Ishikawa (cell line): ENCODE measurements at regions not wholly inside any gene's neighbourhood (a gene's known extent, or its start where the extent isn't known, plus 50 kb on each side); places are given as distances from the start of the nearest gene placed in this dataset.

ENCODE experiments used
- CEBPB ChIP-seq: IDR thresholded peaks from 2 replicates; pipeline ENCODE4 v1.6.1; 2012
- CREB1 ChIP-seq: IDR thresholded peaks from 2 replicates; pipeline ENCODE4 v1.6.1; 2012; ENCODE audit warnings: low read depth
- EGR1 ChIP-seq: IDR thresholded peaks from 2 replicates; pipeline ENCODE4 v1.6.1; 2012
- EP300 ChIP-seq: IDR thresholded peaks from 2 replicates; pipeline ENCODE4 v1.6.1; 2012; ENCODE audit warnings: borderline replicate concordance
- FOXM1 ChIP-seq: IDR thresholded peaks from 2 replicates; pipeline ENCODE4 v1.6.1; 2012; ENCODE audit warnings: low read depth, borderline replicate concordance
- NFIC ChIP-seq: IDR thresholded peaks from 2 replicates; pipeline ENCODE4 v1.6.1; 2012
- RAD21 ChIP-seq: IDR thresholded peaks from 2 replicates; pipeline ENCODE4 v1.6.1; 2012; ENCODE audit warnings: low read depth
- TAF1 ChIP-seq: IDR thresholded peaks from 2 replicates; pipeline ENCODE4 v1.6.1; 2012; ENCODE audit warnings: low read depth, mild to moderate bottlenecking
- TCF12 ChIP-seq: IDR thresholded peaks from 2 replicates; pipeline ENCODE4 v1.6.1; 2012; ENCODE audit warnings: low read depth
- TEAD4 ChIP-seq: IDR thresholded peaks from 2 replicates; pipeline ENCODE4 v1.6.1; 2012
- YY1 ChIP-seq: IDR thresholded peaks from 2 replicates; pipeline ENCODE4 v1.6.1; 2012; ENCODE audit warnings: low read depth
- ZBTB7A ChIP-seq: IDR thresholded peaks from 2 replicates; pipeline ENCODE4 v1.6.1; 2012; ENCODE audit warnings: low read depth
- TF ChIP-seq, protein P1 (sequence below): IDR thresholded peaks from 2 replicates; pipeline ENCODE4 v1.6.1; 2012
- TF ChIP-seq, protein P2 (sequence below): IDR thresholded peaks from 2 replicates; pipeline ENCODE4 v1.6.1; 2012
- TF ChIP-seq, protein P3 (sequence below): IDR thresholded peaks from 2 replicates; pipeline ENCODE4 v1.6.1; 2012; ENCODE audit warnings: low read depth, mild to moderate bottlenecking

DNA sequence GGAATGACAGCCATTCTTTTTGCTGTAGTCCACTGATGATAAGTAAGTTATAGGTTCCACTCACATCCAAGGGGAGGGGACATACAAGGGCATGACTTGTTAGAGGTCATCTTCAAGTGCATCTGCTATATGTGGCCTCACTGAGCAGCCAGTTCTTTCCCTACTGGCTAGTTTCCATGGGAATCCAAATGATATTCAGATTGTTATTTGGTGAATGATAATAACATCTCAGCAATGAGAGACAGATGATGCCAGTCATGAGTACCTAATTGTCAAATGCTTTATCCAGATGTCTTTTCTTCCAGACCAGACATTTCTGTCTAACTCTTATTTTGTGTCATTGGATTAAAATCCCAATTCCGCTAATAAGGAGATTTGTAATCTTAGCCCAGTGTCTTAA lies 460.4 kb upstream of the BOD1L1 start:
- TF ChIP-seq FOXM1 = no peak
- TF ChIP-seq TCF12 = no peak
- TF ChIP-seq, protein P1, sequence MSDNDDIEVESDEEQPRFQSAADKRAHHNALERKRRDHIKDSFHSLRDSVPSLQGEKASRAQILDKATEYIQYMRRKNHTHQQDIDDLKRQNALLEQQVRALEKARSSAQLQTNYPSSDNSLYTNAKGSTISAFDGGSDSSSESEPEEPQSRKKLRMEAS = no peak
- no peak for TF ChIP-seq NFIC
- TF ChIP-seq, protein P2, sequence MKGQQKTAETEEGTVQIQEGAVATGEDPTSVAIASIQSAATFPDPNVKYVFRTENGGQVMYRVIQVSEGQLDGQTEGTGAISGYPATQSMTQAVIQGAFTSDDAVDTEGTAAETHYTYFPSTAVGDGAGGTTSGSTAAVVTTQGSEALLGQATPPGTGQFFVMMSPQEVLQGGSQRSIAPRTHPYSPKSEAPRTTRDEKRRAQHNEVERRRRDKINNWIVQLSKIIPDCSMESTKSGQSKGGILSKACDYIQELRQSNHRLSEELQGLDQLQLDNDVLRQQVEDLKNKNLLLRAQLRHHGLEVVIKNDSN = no peak
- TF ChIP-seq ZBTB7A = no peak
- no peak for TF ChIP-seq YY1
- TF ChIP-seq, protein P3, sequence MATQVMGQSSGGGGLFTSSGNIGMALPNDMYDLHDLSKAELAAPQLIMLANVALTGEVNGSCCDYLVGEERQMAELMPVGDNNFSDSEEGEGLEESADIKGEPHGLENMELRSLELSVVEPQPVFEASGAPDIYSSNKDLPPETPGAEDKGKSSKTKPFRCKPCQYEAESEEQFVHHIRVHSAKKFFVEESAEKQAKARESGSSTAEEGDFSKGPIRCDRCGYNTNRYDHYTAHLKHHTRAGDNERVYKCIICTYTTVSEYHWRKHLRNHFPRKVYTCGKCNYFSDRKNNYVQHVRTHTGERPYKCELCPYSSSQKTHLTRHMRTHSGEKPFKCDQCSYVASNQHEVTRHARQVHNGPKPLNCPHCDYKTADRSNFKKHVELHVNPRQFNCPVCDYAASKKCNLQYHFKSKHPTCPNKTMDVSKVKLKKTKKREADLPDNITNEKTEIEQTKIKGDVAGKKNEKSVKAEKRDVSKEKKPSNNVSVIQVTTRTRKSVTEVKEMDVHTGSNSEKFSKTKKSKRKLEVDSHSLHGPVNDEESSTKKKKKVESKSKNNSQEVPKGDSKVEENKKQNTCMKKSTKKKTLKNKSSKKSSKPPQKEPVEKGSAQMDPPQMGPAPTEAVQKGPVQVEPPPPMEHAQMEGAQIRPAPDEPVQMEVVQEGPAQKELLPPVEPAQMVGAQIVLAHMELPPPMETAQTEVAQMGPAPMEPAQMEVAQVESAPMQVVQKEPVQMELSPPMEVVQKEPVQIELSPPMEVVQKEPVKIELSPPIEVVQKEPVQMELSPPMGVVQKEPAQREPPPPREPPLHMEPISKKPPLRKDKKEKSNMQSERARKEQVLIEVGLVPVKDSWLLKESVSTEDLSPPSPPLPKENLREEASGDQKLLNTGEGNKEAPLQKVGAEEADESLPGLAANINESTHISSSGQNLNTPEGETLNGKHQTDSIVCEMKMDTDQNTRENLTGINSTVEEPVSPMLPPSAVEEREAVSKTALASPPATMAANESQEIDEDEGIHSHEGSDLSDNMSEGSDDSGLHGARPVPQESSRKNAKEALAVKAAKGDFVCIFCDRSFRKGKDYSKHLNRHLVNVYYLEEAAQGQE = no peak

DNA sequence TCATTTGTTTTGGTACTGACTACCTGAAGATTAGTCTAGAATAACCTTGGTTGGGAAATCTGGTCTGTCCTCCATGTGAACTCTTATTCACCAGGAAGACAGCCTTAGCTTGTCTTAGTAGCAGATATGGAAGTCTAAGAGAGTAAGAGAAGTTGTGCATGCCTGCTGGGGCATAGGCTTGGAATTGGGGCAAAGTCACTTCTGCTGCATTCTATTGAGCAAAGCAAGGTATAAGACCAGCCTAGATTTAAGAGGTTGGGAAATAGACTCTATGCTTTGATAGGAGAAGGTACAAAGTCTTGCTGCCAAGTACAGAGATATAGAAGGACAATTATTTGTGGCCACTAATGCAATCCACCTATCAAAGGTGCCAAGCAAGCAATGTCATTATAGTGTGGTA lies 464.0 kb upstream of the BOD1L1 start:
- TF ChIP-seq ZBTB7A (no peak), TCF12 (no peak), EP300 (no peak), TAF1 (no peak), YY1 (no peak), FOXM1 (no peak), CREB1 (no peak), NFIC (no peak), TEAD4 (no peak), CEBPB (no peak), EGR1 (no peak), RAD21 (no peak)
- TF ChIP-seq, protein P2 = no peak
- TF ChIP-seq, protein P3 = no peak
- TF ChIP-seq, protein P1 = no peak

DNA sequence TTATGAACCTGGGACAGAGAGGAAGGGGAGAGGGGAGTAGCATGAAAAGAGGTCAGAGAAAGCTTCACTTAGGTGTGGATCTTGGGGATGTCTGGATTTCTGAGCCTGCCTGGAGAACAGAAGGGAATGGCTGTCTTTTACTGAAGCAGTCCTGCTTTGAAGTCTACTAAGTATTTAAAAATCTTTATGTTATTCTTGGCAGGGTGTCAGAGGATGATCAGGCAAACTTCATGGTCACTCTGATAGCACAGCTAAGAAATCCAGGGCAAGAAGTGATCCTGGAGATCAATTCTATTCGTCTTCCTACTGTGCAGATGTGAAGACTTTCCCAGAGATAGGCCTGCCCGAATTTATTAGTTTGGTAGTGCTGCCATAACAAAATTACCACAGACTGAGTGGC lies 464.4 kb upstream of the BOD1L1 start:
- TF ChIP-seq NFIC (no peak), ZBTB7A (no peak), TAF1 (no peak), RAD21 (no peak), TCF12 (no peak), EGR1 (no peak), FOXM1 (no peak), EP300 (no peak), TEAD4 (no peak), YY1 (no peak), CEBPB (no peak), CREB1 (no peak)
- TF ChIP-seq, protein P1 = no peak
- TF ChIP-seq, protein P3 = no peak
- TF ChIP-seq, protein P2 = no peak

DNA sequence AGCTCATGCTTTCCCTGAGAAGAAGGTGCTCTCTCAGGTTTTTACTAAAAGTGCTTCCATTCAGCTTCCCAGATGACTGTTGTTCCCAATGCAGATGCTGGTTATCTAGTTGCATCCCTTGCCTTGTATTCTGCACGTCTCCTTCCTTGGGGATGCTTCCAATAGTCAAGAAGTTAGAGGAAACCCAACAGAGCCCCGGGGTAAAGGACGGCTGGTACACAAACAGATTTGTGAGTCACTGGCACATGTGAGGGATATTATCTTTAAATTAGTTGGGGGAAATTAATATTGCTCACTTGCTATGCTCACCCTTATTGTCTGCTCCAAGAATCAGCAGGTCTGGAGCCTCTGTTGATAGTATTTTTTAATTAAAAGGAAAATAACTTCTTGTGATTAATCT lies 465.2 kb upstream of the BOD1L1 start:
- TF ChIP-seq, protein P3 = no peak
- no peak for TF ChIP-seq EP300
- no peak for TF ChIP-seq TAF1
- no peak for TF ChIP-seq RAD21
- TF ChIP-seq YY1 = no peak
- no peak for TF ChIP-seq TCF12
- TF ChIP-seq TEAD4 = no peak
- TF ChIP-seq CEBPB = no peak
- TF ChIP-seq EGR1 = no peak
- TF ChIP-seq NFIC = no peak
- TF ChIP-seq ZBTB7A = no peak
- no peak for TF ChIP-seq CREB1
- TF ChIP-seq FOXM1 = no peak
- TF ChIP-seq, protein P2 = no peak
- TF ChIP-seq, protein P1 = no peak
